Bronchial epithelial cell (primary cell): ENCODE measurements at regions not wholly inside any gene's neighbourhood (a gene's known extent, or its start where the extent isn't known, plus 50 kb on each side); places are given as distances from the start of the nearest gene placed in this dataset.
"Not testable (repeated sequence)": the region's sequence is repeated elsewhere in the genome, so short reads cannot be mapped to it uniquely, and the experiment has no call there.

Experiments used
- DNase-seq: peaks from one replicate; pipeline ENCODE4 v3.0.0-alpha.2; 2010; ENCODE audit warnings: low read depth
- FAIRE-seq: peaks from 2 replicates; lab custom pipeline; 2011; peaks lifted over from hg19 to GRCh38; lab: Jason Lieb, UNC
- H3K27me3 ChIP-seq: 2 replicates; pipeline ENCODE4 v1.5.1; 2011; ENCODE audit warnings: low read length; ENCODE audit not compliant: control insufficient read depth, insufficient read depth
- H3K36me3 ChIP-seq: 2 replicates; pipeline ENCODE4 v1.5.1; 2011; ENCODE audit warnings: low read length; ENCODE audit not compliant: control insufficient read depth, insufficient read depth
- H3K4me3 ChIP-seq: 2 replicates; pipeline ENCODE4 v1.5.1; 2011; ENCODE audit warnings: mild to moderate bottlenecking, low read depth, low read length, control low read depth
- TF ChIP-seq, protein P1 (sequence below): IDR thresholded peaks from 2 replicates; pipeline ENCODE4 v1.5.1; 2011; ENCODE audit warnings: mild to moderate bottlenecking, moderate library complexity, low read length, control low read depth, inconsistent platforms; ENCODE audit not compliant: insufficient read depth, severe bottlenecking

GRCh38 chr1:181969902-181970301 lies 91.6 kb downstream of the ZNF648 start:
- no peak for FAIRE-seq
- TF ChIP-seq, protein P1, sequence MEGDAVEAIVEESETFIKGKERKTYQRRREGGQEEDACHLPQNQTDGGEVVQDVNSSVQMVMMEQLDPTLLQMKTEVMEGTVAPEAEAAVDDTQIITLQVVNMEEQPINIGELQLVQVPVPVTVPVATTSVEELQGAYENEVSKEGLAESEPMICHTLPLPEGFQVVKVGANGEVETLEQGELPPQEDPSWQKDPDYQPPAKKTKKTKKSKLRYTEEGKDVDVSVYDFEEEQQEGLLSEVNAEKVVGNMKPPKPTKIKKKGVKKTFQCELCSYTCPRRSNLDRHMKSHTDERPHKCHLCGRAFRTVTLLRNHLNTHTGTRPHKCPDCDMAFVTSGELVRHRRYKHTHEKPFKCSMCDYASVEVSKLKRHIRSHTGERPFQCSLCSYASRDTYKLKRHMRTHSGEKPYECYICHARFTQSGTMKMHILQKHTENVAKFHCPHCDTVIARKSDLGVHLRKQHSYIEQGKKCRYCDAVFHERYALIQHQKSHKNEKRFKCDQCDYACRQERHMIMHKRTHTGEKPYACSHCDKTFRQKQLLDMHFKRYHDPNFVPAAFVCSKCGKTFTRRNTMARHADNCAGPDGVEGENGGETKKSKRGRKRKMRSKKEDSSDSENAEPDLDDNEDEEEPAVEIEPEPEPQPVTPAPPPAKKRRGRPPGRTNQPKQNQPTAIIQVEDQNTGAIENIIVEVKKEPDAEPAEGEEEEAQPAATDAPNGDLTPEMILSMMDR, result no peak
- Histone ChIP-seq H3K4me3 (no peak overlapping the region), H3K27me3 (no peaks in the 10 kb centered on the region), H3K36me3 (no peaks in the 10 kb centered on the region)
- DNase-seq, result no peak

GRCh38 chr1:181954696-181955095 lies 106.8 kb downstream of the ZNF648 start:
- FAIRE-seq, H3K27me3 ChIP-seq, H3K36me3 ChIP-seq, DNase-seq, H3K4me3 ChIP-seq: not testable (repeated sequence)

DNA sequence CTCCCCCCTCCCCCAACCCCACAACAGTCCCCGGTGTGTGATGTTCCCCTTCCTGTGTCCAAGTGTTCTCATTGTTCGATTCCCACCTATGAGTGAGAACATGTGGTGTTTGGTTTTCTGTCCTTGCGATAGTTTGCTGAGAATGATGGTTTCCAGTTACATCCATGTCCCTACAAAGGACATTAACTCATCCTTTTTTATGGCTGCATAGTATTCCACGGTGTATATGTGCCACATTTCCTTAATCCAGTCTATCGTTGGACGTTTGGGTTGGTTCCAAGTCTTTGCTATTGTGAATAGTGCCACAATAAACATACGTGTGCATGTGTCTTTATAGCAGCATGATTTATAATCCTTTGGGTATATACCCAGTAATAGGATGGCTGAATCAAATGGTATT lies 107.3 kb downstream of the ZNF648 start:
- FAIRE-seq, H3K4me3 ChIP-seq, H3K27me3 ChIP-seq, DNase-seq, H3K36me3 ChIP-seq: not testable (repeated sequence)

DNA sequence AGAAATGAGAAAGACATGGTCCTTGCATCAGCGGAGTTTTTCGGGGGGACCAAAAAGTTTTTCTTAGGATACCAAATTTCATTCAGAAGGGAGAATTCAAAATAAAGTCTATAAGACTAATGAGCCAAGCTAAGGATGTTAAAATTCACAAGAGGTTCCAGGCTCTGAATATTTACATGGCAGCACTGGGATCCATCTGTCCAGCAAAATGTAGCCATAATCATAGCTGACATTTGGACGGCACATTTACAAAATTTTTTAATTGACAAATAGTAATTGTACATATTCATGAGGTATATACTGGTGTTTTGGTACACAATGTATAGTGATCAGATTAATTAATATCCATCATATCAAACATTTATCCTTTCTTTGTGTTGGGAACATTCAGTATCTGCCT lies 107.9 kb downstream of the ZNF648 start:
- H3K4me3 ChIP-seq, result no peak overlapping the region
- DNase-seq, result no peak
- no peaks in the 10 kb centered on the region for H3K27me3 ChIP-seq
- TF ChIP-seq, protein P1, result no peak
- FAIRE-seq, result no peak
- no peaks in the 10 kb centered on the region for H3K36me3 ChIP-seq

GRCh38 chr1:181951213-181951612 lies 110.3 kb downstream of the ZNF648 start:
- FAIRE-seq (no peak), DNase-seq (no peak)
- TF ChIP-seq, protein P1, result no peak
- Histone ChIP-seq H3K27me3 (no peaks in the 10 kb centered on the region), H3K36me3 (no peaks in the 10 kb centered on the region), H3K4me3 (no peak overlapping the region)

GRCh38 chr1:181949500-181949899 lies 112.0 kb downstream of the ZNF648 start:
- FAIRE-seq (no peak), DNase-seq (no peak)
- TF ChIP-seq, protein P1, result no peak
- H3K4me3 ChIP-seq, result no peak overlapping the region
- no peaks in the 10 kb centered on the region for H3K27me3 ChIP-seq
- no peaks in the 10 kb centered on the region for H3K36me3 ChIP-seq

- H3K27me3 ChIP-seq, result no peaks in the 10 kb centered on the region
- TF ChIP-seq, protein P1, result no peak
- no peak for FAIRE-seq
- H3K4me3 ChIP-seq, result no peak overlapping the region
- no peak for DNase-seq
- no peaks in the 10 kb centered on the region for H3K36me3 ChIP-seq
Measured at GRCh38 chr1:181948372-181948771, 113.1 kb downstream of the ZNF648 start.
